ENCODE measurements at regions not wholly inside any gene's neighbourhood (a gene's known extent, or its start where the extent isn't known, plus 50 kb on each side); places are given as distances from the start of the nearest gene placed in this dataset.

GRCh38 chr2:196586511-196586991 lies 53.0 kb upstream of the CCDC150 start:
- Histone ChIP-seq H3K4me2 (ENCODE audit: low read length) (no peak overlapping the region), H3K27ac (ENCODE audit: low read depth, low read length, poor library complexity, severe bottlenecking) (no peak overlapping the region)

GRCh38 chr2:196587056-196587455 lies 52.5 kb upstream of the CCDC150 start:
- H3K9me3 ChIP-seq (ENCODE audit: low read length), result no peaks in the 10 kb centered on the region
- H4K20me1 ChIP-seq (ENCODE audit: insufficient read depth, low read length), result no peaks in the 10 kb centered on the region
- no peaks in the 10 kb centered on the region for H3K4me1 ChIP-seq (ENCODE audit: insufficient read depth, low read length, severe bottlenecking)
- H3K79me2 ChIP-seq (ENCODE audit: insufficient read depth, low read length), result no peaks in the 10 kb centered on the region
- no peak overlapping the region for H3K27ac ChIP-seq (ENCODE audit: low read depth, low read length, poor library complexity, severe bottlenecking)
- no peaks in the 10 kb centered on the region for H3F3A ChIP-seq (ENCODE audit: insufficient read depth, low read length)
- H3K9ac ChIP-seq (ENCODE audit: low read length), result no peak overlapping the region
- TF ChIP-seq EZH2 (IDR thresholded peaks at IDR 0.05; ENCODE audit: borderline replicate concordance, low read length), result no peak
- TF ChIP-seq CTCF (IDR thresholded peaks at IDR 0.05; ENCODE audit: low read length), result no peak
- H2AFZ ChIP-seq (ENCODE audit: low read length), result no peak overlapping the region
- no peaks in the 10 kb centered on the region for H3K27me3 ChIP-seq (ENCODE audit: insufficient read depth, low read length)
- H3K36me3 ChIP-seq (ENCODE audit: insufficient read depth, low read length), result no peaks in the 10 kb centered on the region
- H3K4me3 ChIP-seq (ENCODE audit: low read depth, low read length, poor library complexity, severe bottlenecking), result no peak overlapping the region
- H3K9me2 ChIP-seq (ENCODE audit: low read depth, low read length), result no peaks in the 10 kb centered on the region
- H3K4me2 ChIP-seq (ENCODE audit: low read length), result no peak overlapping the region

More at GRCh38 chr2:196586511-196586991, 53.0 kb upstream of the CCDC150 start:
- Histone ChIP-seq H3K9ac (ENCODE audit: low read length) (no peak overlapping the region), H4K20me1 (ENCODE audit: insufficient read depth, low read length) (no peaks in the 10 kb centered on the region), H3K79me2 (ENCODE audit: insufficient read depth, low read length) (no peaks in the 10 kb centered on the region), H3F3A (ENCODE audit: insufficient read depth, low read length) (no peaks in the 10 kb centered on the region), H3K9me3 (ENCODE audit: low read length) (no peaks in the 10 kb centered on the region), H3K4me3 (ENCODE audit: low read depth, low read length, poor library complexity, severe bottlenecking) (no peak overlapping the region), H3K9me2 (ENCODE audit: low read depth, low read length) (no peaks in the 10 kb centered on the region), H3K4me1 (ENCODE audit: insufficient read depth, low read length, severe bottlenecking) (no peaks in the 10 kb centered on the region), H3K36me3 (ENCODE audit: insufficient read depth, low read length) (no peaks in the 10 kb centered on the region), H3K27me3 (ENCODE audit: insufficient read depth, low read length) (no peaks in the 10 kb centered on the region), H2AFZ (ENCODE audit: low read length) (no peak overlapping the region)
- no peak for TF ChIP-seq EZH2 (IDR thresholded peaks at IDR 0.05; ENCODE audit: borderline replicate concordance, low read length)
- no peak for TF ChIP-seq CTCF (IDR thresholded peaks at IDR 0.05; ENCODE audit: low read length)

GRCh38 chr2:196587739-196588138 lies 51.8 kb upstream of the CCDC150 start:
- Histone ChIP-seq H3K27me3 (ENCODE audit: insufficient read depth, low read length) (no peaks in the 10 kb centered on the region), H3K27ac (ENCODE audit: low read depth, low read length, poor library complexity, severe bottlenecking) (no peak overlapping the region), H3K9ac (ENCODE audit: low read length) (no peak overlapping the region), H2AFZ (ENCODE audit: low read length) (no peak overlapping the region), H4K20me1 (ENCODE audit: insufficient read depth, low read length) (no peaks in the 10 kb centered on the region), H3K4me2 (ENCODE audit: low read length) (no peak overlapping the region), H3K36me3 (ENCODE audit: insufficient read depth, low read length) (no peaks in the 10 kb centered on the region), H3K9me2 (ENCODE audit: low read depth, low read length) (no peaks in the 10 kb centered on the region), H3K79me2 (ENCODE audit: insufficient read depth, low read length) (no peaks in the 10 kb centered on the region), H3F3A (ENCODE audit: insufficient read depth, low read length) (no peaks in the 10 kb centered on the region), H3K4me1 (ENCODE audit: insufficient read depth, low read length, severe bottlenecking) (no peaks in the 10 kb centered on the region), H3K9me3 (ENCODE audit: low read length) (no peaks in the 10 kb centered on the region), H3K4me3 (ENCODE audit: low read depth, low read length, poor library complexity, severe bottlenecking) (no peak overlapping the region)
- no peak for TF ChIP-seq EZH2 (IDR thresholded peaks at IDR 0.05; ENCODE audit: borderline replicate concordance, low read length)
- no peak for TF ChIP-seq CTCF (IDR thresholded peaks at IDR 0.05; ENCODE audit: low read length)

Data from OCI-LY1 (cell line).